ENCODE measurements at regions not wholly inside any gene's neighbourhood (a gene's known extent, or its start where the extent isn't known, plus 50 kb on each side); places are given as distances from the start of the nearest gene placed in this dataset.

- Histone ChIP-seq H3K4me1 (no peaks in the 10 kb centered on the region), H3K36me3 (no peaks in the 10 kb centered on the region), H3K4me3 (no peak overlapping the region), H3K27me3 (no peaks in the 10 kb centered on the region), H3K9me3 (no peaks in the 10 kb centered on the region), H3K27ac (no peak overlapping the region)
- no peak for DNase-seq (ENCODE audit: low spot score in 2 of 2)
- no peak for TF ChIP-seq POLR2AphosphoS5 (IDR thresholded peaks at IDR 0.05)
- no peak for TF ChIP-seq CTCF (IDR thresholded peaks at IDR 0.05)
- TF ChIP-seq POLR2A (IDR thresholded peaks at IDR 0.05) = no peak
- intact Hi-C loops (cut with DNase I; ENCODE audit: low total_unique reads) = no loop called here
Observed at GRCh38 chrX:122168241-122168640, 1015.8 kb upstream of the GRIA3 start.

- intact Hi-C loops (cut with DNase I; ENCODE audit: low total_unique reads) = no loop called here
- Histone ChIP-seq H3K27ac (no peak overlapping the region), H3K36me3 (no peaks in the 10 kb centered on the region), H3K4me1 (no peaks in the 10 kb centered on the region), H3K9me3 (peaks cover 0 to 9% of the 10 kb centered on the region in 2 donors), H3K27me3 (no peaks in the 10 kb centered on the region), H3K4me3 (no peak overlapping the region)
- DNase-seq (ENCODE audit: low spot score in 2 of 2) = no peak
- no peak for TF ChIP-seq POLR2A (IDR thresholded peaks at IDR 0.05)
- TF ChIP-seq POLR2AphosphoS5 (IDR thresholded peaks at IDR 0.05) = no peak
- TF ChIP-seq CTCF (IDR thresholded peaks at IDR 0.05) = no peak
Observed at GRCh38 chrX:122184791-122185190, 999.3 kb upstream of the GRIA3 start.

- no peak overlapping the region for H3K4me3 ChIP-seq
- no peaks in the 10 kb centered on the region for H3K27me3 ChIP-seq
- TF ChIP-seq POLR2A (IDR thresholded peaks at IDR 0.05) = no peak
- peaks cover 0 to 9% of the 10 kb centered on the region in 2 donors for H3K9me3 ChIP-seq
- H3K4me1 ChIP-seq = no peaks in the 10 kb centered on the region
- no peaks in the 10 kb centered on the region for H3K36me3 ChIP-seq
- DNase-seq (ENCODE audit: low spot score in 2 of 2) = no peak
- H3K27ac ChIP-seq = no peak overlapping the region
- intact Hi-C loops (cut with DNase I; ENCODE audit: low total_unique reads) = no loop called here
Observed at GRCh38 chrX:122187069-122187713, 996.9 kb upstream of the GRIA3 start.

- Histone ChIP-seq H3K4me1 (no peaks in the 10 kb centered on the region), H3K4me3 (no peak overlapping the region), H3K27me3 (no peaks in the 10 kb centered on the region), H3K36me3 (no peaks in the 10 kb centered on the region), H3K27ac (no peak overlapping the region), H3K9me3 (peaks cover 0 to 9% of the 10 kb centered on the region in 2 donors)
- TF ChIP-seq POLR2AphosphoS5 (IDR thresholded peaks at IDR 0.05) = no peak
- no peak for TF ChIP-seq POLR2A (IDR thresholded peaks at IDR 0.05)
- TF ChIP-seq CTCF (IDR thresholded peaks at IDR 0.05) = no peak
- intact Hi-C loops (cut with DNase I; ENCODE audit: low total_unique reads) = no loop called here
- DNase-seq (ENCODE audit: low spot score in 2 of 2) = no peak
Observed at GRCh38 chrX:122188751-122189150, 995.3 kb upstream of the GRIA3 start.

GRCh38 chrX:122196343-122196742, 987.7 kb upstream of the GRIA3 start:
- Histone ChIP-seq H3K36me3 (no peaks in the 10 kb centered on the region), H3K27ac (no peak overlapping the region), H3K27me3 (no peaks in the 10 kb centered on the region), H3K4me1 (no peaks in the 10 kb centered on the region), H3K9me3 (no peaks in the 10 kb centered on the region), H3K4me3 (no peak overlapping the region)
- no peak for TF ChIP-seq POLR2A (IDR thresholded peaks at IDR 0.05)
- no peak for TF ChIP-seq CTCF (IDR thresholded peaks at IDR 0.05)
- no peak for TF ChIP-seq POLR2AphosphoS5 (IDR thresholded peaks at IDR 0.05)
- DNase-seq (ENCODE audit: low spot score in 2 of 2) = no peak
- intact Hi-C loops (cut with DNase I; ENCODE audit: low total_unique reads) = no loop called here

GRCh38 chrX:122203399-122203798, 980.7 kb upstream of the GRIA3 start:
- H3K9me3 ChIP-seq = no peaks in the 10 kb centered on the region
- H3K36me3 ChIP-seq = no peaks in the 10 kb centered on the region
- no peak for DNase-seq (ENCODE audit: low spot score in 2 of 2)
- intact Hi-C loops (cut with DNase I; ENCODE audit: low total_unique reads) = no loop called here
- TF ChIP-seq POLR2A (IDR thresholded peaks at IDR 0.05) = no peak
- TF ChIP-seq POLR2AphosphoS5 (IDR thresholded peaks at IDR 0.05) = no peak
- no peak for TF ChIP-seq CTCF (IDR thresholded peaks at IDR 0.05)
- H3K27ac ChIP-seq = no peak overlapping the region
- H3K27me3 ChIP-seq = no peaks in the 10 kb centered on the region
- H3K4me3 ChIP-seq = no peak overlapping the region
- no peaks in the 10 kb centered on the region for H3K4me1 ChIP-seq
